ENCODE measurements at regions not wholly inside any gene's neighbourhood (a gene's known extent, or its start where the extent isn't known, plus 50 kb on each side); places are given as distances from the start of the nearest gene placed in this dataset.

DNA sequence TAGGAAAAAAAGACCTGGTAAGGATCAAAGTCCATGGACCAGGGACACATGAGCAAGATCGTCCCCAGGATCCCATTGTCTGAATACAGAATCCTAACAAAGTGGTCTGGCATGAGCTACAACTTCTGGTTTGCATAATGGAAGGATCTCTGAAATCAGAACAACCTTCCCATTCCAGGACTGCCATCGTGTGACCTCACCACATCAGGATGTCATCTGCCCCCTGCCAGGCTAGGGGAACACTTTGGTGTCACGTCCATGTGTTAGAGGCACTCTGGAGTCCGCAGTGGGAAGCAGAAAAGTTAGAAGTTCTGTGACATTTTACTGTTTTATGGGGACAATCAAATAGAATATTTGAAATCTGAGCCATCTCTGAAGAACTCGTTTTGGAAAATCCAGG is 160.7 kb downstream of the RGS9 start:
- TF ChIP-seq, protein P1, sequence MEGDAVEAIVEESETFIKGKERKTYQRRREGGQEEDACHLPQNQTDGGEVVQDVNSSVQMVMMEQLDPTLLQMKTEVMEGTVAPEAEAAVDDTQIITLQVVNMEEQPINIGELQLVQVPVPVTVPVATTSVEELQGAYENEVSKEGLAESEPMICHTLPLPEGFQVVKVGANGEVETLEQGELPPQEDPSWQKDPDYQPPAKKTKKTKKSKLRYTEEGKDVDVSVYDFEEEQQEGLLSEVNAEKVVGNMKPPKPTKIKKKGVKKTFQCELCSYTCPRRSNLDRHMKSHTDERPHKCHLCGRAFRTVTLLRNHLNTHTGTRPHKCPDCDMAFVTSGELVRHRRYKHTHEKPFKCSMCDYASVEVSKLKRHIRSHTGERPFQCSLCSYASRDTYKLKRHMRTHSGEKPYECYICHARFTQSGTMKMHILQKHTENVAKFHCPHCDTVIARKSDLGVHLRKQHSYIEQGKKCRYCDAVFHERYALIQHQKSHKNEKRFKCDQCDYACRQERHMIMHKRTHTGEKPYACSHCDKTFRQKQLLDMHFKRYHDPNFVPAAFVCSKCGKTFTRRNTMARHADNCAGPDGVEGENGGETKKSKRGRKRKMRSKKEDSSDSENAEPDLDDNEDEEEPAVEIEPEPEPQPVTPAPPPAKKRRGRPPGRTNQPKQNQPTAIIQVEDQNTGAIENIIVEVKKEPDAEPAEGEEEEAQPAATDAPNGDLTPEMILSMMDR (IDR thresholded peaks at IDR 0.05): no peak
- no peak for TF ChIP-seq POLR2A (IDR thresholded peaks at IDR 0.05)
